NCI-H2171 (cell line): ENCODE measurements at regions not wholly inside any gene's neighbourhood (a gene's known extent, or its start where the extent isn't known, plus 50 kb on each side); places are given as distances from the start of the nearest gene placed in this dataset.

Experiments
- DNase-seq: peaks from one replicate; lab custom pipeline; 2025; lab: John Stamatoyannopoulos, UW

DNA sequence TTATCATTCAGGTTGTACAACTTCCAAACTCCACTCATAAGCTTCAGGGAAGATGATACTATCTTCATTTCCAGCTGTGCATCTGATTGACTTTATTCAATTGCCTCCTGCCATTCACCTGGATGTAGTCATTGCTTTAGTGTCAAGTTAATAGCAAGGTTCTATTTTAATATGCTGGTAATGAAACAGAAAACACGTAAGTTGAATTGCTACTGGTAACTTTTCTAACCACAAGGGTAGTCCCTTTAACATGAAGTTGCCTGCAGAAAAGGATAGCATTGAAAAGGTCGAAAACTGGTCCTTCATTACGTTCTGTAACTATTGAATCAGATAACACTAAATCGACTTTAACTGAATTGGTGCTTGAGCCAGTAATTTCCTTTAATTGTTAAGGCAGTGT is 459.4 kb upstream of the CDH6 start:
- no peak for DNase-seq

DNA sequence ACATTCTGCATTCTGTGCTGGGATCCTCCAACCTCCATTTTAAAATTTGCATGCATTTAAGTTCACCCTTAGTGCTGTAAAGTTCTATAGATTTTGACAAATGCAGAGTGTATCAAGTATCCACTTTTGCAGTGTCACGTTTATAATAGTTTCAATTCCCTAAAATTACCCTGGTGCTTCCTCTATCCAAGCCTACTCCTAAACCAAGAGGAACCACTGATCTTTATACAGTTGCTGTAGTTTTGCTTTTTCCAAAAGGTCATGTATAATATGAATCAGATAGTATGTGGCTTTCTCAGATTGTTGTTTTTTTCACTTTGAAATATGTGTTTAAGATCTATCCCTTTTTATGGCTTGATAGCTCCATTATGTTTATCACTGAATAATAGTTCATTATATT is 468.4 kb upstream of the CDH6 start:
- no peak for DNase-seq

DNA sequence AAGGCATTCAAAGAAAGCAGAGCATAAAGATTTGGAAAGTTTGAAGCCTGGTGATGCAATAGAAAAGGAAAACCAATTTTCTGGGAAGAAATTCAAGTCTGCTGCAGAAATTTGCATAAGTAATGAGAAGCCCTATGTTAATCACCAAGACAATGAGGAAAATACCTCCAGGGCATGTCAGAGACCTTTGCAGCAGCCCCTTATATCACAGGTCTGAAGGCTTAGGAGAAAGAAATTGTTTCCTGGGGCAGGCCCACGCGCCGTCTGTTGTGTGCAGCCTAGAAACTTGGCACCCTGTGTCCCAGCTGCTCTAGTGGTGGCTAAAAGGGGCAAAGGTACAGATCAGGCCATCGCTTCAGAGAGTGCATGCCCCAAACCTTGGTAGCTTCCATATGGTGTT is 495.3 kb upstream of the CDH6 start:
- no peak for DNase-seq

DNA sequence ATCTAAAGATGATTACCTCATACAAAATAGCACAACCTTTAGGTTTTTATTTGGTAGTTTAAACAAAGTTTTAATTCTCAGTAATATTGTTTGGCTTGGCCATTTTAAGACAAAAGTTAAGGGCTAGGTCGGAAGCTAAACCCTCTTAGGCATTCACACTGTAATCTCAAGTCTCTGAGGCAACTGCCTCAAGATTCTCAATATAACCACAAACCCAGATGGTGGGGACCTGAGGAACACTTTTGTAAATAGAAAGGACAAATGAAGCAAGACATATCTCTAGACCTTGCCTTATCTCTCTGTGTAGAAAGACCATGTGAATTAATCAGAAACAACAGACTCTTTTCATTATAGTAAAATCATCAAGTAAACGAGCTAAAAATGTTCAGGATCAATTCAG is 500.2 kb upstream of the CDH6 start:
- DNase-seq, result no peak

DNA sequence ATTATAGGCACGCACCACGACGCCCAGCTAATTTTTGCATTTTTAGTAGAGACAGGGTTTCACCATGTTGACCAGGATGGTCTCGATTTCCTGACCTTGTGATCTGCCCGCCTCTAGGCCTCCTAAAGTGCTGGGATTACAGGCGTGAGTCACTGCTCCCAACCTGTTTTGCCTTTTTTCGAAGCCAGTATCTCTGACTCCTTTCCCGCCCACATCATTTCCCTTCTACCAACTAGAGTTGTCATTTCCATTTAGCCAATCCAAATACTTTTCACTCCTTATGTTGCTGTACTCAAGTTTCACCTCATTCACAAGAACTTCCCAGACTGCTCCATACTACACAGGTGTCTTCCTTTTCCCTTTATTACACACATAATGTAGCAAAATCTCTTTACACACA is 502.6 kb upstream of the CDH6 start:
- no peak for DNase-seq

DNA sequence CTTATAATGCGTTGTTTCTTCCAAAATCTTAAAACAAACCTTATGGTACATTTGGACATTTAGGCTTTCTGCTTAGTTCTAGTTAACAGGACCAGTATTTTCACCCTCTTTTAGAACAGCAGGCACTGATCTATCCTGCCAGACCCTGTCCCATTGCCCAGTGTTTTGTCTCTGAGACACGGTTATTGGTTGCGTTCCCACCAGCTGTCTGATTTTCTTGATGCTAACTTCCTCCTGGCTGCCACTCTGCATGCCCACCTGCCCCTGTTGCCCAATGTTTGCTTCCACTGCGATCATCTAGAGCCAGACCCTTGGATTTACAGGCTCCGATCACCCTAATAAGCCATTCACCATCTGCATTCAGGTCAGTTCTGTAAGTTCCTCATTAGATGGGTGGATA is 506.0 kb upstream of the CDH6 start:
- no peak for DNase-seq

DNA sequence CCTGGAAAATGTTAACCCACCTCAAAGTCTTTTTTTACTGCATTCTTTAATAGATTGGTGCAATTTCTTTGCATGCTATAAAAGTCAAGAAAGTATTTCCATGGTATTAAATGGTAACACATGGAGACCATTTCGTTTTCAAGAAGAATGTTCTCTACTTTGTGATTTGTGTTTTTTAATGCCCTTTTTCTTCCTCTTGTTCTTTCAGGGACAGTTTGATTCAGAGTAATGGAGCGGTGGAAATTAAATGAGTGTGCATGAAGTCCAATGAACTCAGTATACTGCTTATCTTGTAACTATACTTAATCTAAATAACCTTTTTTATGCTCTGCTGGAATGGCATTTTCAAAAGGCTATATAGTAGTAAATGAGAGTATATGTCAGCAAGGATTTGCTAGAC is 507.0 kb upstream of the CDH6 start:
- DNase-seq, result no peak

DNA sequence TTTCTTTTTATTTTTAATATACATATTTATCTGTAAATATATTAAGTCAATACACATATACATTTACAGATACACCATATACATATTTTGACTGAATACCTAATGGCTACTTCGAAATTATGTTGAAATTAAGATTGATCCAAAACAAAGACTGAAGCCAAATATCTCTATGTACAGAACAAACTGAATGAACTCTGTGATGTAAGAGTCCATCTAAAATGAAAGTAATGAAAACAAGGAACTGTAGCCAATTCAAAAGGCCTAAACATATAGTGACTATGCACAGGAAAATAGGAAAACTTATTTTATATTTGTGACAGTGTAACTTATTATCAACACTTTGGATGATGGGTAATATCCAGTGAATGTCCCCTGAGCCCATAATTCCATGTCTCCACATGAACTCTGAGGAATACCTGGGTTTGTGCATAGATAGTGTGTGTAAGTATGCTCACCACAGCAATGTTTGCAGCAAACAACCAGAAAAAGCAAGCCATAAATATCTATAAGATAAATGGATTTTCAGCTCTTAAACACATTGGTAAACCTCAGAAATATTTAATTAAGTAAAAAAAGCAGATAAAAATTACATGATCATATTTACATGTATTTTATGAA is 517.2 kb upstream of the CDH6 start:
- no peak for DNase-seq

DNA sequence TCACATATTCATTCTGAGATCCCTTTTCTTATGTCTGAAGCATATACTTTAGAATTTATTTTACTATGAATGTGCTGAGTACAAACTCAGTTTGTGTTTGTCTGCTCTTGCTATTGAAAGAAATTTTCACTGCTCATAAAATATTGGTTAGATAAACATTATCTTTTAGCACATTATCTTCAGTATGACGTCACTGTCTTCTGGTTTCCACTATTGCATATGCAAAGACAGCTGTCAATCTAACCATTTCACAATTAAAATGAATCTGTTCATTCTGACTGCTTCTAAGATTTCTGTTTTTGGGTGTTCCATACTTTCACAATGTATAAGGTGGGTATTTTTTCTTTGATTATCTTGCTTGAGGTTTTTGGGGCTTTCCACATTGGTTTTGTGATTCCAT is 526.2 kb upstream of the CDH6 start:
- no peak for DNase-seq

DNA sequence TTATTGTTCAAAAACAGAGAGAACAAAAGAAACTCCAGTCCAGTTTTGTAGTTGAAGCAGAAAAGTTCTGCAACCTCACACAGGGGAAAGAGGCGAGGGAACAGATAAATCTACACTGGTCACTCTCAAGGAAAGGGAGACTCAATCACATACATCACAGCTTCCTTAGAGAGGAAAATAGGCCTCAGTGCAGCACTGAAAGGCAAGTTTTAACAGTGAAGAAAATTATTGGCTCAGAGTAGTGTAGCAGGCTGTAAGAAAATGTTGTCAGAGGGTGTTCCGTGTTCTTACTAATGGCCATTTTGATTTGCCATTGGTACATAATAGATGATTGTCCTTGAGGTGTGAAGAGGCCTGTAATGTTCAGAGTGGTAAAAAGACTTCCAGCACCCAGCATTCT is 530.0 kb upstream of the CDH6 start:
- DNase-seq, result no peak

DNA sequence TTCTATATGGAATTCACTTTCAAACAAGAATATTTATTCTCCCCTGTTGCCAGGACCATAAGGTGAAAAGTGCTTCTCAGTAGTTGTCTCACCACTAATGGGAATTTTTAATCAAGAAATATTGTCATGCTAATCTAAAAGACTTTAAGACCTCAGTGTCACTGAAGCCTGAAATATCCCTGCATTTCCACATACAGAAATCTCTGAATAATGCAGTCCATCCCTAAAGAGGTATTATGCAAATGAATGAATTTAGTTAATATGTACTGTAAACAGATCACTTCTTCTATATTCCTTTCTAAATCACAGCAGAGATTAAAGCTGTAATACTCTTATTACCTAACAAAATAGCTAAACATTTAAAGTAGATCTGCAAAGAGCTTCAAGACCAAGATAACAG is 531.1 kb upstream of the CDH6 start:
- no peak for DNase-seq

DNA sequence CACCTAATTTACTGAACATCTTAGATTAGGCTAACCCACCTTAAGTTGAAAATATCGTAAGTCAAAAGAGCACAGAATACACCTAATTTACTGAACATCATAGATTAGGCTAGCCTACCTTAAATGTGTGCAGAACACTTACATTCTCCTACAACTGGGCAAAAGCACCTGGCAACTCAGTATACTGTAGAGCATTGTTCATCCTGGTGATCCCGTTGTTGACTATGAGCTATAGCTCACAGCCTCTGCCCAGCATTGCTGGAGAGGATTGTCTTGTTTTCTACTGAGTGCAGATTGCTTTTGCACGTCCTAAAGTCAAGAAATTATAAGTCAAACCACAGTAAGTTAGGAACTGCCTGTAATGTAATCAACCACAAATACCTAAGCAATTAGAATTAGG is 531.8 kb upstream of the CDH6 start:
- DNase-seq, result no peak

DNA sequence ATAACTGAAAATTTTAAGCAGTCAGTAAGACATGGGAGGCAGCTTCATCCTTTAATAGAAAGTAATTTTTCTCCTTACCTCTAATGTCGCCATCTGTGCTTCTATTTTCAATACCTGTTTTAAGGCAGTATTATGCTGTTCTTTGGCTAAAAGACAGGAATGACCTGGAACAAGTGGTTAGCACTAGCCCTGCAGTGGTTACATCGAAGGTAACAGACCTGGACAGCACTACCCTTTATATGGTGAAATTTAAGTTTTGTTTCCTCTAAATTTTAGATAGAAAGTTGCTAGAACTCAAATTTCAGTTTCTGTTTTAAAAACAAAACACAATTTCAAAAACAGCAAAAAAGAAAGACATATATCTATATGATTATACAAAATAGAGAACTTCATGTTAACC is 534.1 kb upstream of the CDH6 start:
- DNase-seq, result no peak

DNA sequence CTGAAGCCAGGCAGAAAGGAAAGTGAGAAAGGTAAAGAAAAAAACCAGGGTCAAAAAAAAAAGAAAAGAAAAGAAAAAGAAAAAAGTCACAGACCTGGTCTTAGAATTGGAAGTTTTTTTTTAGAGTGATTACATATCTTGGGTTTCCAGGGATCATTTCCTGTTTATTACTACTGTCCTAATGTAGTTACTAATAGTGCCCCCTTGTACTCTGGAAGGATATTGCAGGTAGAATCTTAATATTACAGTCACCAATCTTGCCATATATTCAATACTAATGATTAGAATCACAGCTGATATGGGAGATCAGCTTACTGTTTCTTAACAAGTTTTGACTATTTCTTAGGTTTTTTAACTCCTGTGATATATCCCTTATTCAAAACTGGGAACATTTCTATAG is 543.2 kb upstream of the CDH6 start:
- DNase-seq, result no peak

DNA sequence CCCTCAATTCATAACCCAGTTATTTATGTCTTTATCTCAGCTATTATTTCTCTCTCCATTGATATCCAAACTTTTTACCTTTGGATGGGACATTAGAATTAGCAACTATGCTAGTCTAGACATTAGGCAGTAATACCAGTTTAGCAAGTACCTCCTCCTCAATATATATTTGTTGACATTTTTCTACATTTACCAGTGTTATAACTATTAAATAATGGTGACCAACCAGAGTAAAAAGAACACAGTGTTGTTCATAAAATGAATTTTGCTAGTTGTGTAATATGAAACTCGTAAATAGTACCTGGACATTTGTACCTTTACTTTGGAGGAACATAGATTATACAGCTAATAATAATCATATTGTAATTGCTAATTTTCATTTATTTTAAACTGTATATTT is 554.6 kb upstream of the CDH6 start:
- no peak for DNase-seq

DNA sequence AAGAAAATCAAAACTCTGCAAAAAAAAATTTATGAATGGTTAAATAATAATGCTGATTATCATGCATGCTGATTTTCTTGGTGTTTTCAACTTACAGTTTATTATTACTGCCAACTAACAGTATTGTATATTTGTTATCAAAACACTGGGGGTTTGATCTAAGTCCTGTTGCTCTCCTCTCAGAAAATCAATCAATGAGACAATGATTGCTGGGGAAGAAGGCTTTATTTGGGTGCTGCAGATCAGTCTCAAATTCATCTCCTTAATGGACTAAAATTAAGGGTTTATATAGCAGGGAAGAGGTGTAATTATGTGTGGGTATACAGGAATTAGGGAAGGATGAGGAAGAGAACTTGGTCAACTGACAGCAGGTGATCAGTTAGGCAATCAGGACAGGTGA is 565.5 kb upstream of the CDH6 start:
- no peak for DNase-seq

DNA sequence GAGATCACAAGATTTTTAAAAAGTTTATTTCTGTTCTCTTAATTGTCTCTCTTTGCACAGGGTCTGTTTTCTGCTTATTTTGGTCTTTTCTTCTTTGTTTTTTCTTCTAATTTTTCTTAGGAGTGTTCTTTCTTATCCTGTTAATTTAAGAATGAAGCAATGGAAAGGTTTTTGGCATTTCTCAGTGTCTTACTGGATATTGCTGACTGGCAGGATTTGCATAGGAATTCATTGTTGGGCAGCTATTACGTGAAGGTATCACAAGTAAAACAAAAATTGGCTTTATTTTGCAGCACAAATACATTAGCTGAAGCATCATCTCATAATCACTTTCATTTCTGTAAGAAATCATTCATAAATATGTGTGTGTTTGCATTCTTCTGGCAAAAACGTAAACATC is 566.9 kb upstream of the CDH6 start:
- DNase-seq, result no peak

DNA sequence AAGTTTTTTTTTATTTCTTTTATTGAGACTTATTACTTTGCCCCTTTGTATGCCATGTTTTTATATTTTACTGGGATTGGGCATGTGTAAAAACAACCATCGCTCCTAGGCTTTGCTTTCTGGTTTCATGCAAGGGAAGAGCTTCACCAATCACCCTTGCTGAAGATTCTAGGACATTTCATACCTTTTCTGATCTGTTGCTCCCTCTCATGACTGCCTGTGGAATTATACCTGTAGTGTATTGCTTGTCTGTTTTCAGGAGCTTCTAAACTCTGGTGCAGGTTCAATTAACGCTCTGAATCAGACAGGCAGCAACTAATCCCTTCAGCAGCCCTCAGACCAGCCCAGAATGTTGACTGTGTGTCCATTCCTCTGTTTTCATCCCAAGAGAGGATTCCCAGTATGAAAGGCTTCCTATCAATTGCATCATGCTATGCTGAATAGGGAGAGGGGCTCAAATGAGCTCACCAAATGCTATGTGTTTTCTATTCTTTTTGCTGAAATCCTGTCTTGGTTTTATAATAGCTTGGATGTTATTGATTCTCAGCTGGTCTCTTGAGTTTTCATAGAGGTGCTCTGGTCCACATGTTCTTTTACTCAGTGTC is 572.9 kb upstream of the CDH6 start:
- no peak for DNase-seq

DNA sequence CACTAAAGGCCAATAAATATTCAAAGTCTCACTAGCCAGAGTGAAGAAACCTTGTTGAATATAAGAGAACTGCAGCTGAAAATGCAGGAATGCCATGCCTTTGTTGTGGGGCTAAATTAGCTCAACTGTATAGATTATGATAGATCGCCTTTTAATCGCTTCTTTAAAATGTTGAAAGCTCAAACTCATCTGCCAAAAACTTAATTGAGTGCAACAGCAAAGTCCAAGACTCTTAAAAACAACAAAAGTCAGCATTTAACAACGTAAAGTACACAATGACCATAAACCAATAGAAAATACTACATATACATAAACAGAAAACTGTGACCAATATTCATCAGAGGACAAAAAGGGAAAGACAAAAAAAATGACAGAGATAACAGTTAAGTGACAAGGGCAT is 585.0 kb upstream of the CDH6 start:
- DNase-seq, result no peak

DNA sequence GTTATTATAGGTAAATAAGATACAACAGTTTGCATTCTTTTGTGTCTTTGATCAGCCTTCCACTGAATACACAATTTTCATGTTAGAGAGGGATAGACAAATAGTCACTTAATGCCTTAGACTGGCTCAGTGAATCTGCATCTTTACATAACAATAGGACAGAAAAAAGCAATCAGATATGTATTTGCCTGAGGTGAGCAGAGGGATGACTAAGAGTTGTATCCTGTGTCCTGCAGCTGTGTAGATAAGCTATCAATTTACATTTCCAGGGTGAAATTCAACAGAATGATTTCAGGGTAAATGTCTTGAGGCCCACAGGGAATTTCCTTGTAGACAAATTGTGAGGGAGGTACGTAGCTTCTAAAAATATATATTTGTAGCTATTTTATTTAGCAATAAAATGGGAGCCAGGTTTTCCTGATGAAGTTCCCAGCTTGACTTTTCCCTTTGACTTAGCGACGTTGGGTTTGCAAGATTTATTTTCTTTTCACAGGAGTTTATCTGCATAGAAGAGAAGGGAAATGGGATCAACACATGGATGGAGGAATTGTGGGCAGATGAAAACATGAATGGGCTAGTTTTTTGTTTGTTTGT is 586.1 kb upstream of the CDH6 start:
- DNase-seq, result no peak

DNA sequence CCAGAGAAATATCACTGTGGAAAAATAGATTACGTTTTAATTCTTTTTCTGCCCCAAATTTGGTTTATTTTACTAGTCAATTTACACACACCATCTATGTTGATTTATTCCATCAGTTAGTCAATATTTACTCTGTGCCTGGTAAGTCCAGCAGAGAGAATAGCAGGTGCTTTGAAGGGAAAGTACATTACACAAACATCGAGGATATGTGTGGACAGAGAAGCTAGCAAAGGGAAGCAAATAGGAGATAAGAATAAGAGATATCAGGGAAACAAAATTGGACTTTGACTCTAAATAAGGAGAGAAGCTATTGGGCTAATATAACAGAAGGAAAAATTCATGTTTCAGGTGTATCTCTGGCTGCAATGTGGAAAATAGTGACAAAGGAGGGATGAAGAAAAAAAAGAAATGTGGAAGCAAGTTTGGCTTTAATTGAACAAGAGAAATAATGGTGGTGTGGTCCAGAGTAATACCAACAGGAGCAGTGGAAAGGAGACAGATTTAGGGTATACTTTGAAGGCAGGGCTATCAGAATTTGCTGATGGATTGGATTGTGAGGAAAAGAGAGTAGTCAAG is 587.7 kb upstream of the CDH6 start:
- no peak for DNase-seq

DNA sequence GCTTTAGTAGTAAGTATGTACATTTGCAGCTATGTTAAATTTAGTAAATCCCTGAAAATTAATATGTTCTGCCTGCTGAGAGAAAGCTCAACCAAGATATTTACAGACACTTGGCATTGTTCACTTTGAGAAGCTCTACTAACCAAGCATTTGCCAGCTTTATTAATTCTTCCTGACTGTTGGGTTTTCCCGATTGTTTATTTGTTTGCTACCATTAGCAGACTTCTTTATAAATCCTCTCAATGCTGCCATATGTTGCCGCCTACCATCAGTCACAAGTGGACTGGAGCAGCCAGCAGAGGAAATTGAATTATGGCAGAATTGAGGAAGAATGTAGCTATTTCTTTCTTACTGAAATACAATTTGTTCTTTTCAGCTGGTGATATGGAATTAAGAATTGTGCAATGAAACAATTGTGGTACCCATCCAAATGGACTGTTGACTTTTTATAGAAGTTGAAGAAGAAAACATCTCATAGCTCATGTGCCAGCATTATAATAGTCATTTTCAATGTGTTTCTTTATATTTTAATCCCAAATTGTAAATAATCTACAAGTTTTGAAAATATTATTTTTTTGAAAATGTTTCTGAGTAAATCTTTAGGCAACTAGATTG is 588.7 kb upstream of the CDH6 start:
- no peak for DNase-seq

DNA sequence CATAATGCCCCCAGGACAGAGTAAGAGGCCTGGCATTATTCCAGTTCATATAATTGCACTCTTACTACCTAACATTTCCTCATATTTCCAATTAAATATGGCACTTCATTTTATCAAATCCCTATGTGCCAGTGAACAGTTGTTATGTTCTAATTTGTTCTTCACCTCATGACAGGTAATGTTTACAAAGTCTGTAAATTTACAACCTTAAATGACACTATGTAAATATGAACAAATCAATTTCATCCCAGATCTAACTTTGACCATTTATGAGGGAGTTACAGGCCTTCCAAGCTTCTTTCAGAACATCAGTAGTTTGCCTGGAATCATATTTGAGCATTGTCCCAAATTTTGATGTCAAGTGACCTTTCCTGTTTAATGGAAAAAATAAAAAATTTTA is 592.6 kb upstream of the CDH6 start:
- no peak for DNase-seq
